Heart left ventricle (tissue), 13 donors: ENCODE measurements at regions not wholly inside any gene's neighbourhood (a gene's known extent, or its start where the extent isn't known, plus 50 kb on each side); places are given as distances from the start of the nearest gene placed in this dataset.

ENCODE experiments used
- CTCF ChIP-seq, 12 donors: fragments of 200-600 bp; sonication (generic) in 4 of 12; IDR thresholded peaks; one replicate each; pipeline versions ENCODE4 v1.5.0 to v1.8.0; 2018 to 2022; ENCODE audit warnings: antibody characterized with exemption in 12 of 12, mild to moderate bottlenecking in 5 of 12
- POLR2A ChIP-seq, 2 donors: fragments of 450-650 bp; IDR thresholded peaks; one replicate each; pipeline ENCODE4 v1.6.1; 2017; ENCODE audit warnings: antibody characterized with exemption in 2 of 2, mild to moderate bottlenecking in 2 of 2, moderate library complexity in 2 of 2
- donor health status: ischemic (EF 13 %, LVEDD 7.1; RV severe dilation, severe dysfunction).
- donor health status: DM: no; HTN: yes; CAD: no.
- donor health status: DM: no; HTN: no; CAD: no.
- donor health status: ischemic (EF 25% LVEDD 6.9; RV normal size, moderate dysfunction).
- donor health status: ischemic (EF 25% LVEDD 5.7; RV mildly dilated, moderate dysfunction).
- donor health status: ischemic (EF 35%, LVEDD 5.7; RV mildly dilated, moderate dysfunction).
- donor health status: nonischemic (EF 11% LVEDD 7.7; RV severe dilation, severe dysfunction).
- donor health status: DM: yes; HTN: yes; CAD: no.
- donor health status: PGD.
- donor health status: ischemic (EF 29% LVEDD 5.4; RV normal size, mild dysfunction).
- donor health status: nonischemic (EF 23%, LVEDD 6.1; RV moderate dilation, normal function).

- no peak for TF ChIP-seq CTCF (IDR thresholded peaks at IDR 0.05)
- no peak for TF ChIP-seq POLR2A (IDR thresholded peaks at IDR 0.05)
Observed at GRCh38 chr4:111535792-111536191, 609.5 kb upstream of the FAM241A start.
